ENCODE measurements at regions not wholly inside any gene's neighbourhood (a gene's known extent, or its start where the extent isn't known, plus 50 kb on each side); places are given as distances from the start of the nearest gene placed in this dataset.

DNA sequence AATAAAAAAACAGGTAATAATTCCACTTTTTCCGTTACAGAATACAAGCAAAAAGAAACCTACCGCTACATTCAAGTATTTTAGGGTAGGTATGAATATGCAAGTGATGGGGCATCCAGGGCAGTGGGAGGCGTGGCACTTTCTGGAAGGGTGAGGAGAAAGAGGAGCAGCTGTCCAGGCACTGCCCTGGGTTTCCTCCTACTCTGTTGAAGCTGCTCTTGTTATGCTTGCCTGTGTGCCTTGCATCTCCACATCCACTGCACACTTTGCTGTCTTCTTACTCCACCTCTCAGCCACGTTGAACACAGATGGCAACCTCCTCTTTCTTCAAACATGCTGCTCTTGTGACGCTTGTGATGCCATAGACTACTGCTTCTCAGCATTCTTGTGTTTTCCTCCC, 83.2 kb downstream of the RPE65 start:
- TF ChIP-seq, protein P1, sequence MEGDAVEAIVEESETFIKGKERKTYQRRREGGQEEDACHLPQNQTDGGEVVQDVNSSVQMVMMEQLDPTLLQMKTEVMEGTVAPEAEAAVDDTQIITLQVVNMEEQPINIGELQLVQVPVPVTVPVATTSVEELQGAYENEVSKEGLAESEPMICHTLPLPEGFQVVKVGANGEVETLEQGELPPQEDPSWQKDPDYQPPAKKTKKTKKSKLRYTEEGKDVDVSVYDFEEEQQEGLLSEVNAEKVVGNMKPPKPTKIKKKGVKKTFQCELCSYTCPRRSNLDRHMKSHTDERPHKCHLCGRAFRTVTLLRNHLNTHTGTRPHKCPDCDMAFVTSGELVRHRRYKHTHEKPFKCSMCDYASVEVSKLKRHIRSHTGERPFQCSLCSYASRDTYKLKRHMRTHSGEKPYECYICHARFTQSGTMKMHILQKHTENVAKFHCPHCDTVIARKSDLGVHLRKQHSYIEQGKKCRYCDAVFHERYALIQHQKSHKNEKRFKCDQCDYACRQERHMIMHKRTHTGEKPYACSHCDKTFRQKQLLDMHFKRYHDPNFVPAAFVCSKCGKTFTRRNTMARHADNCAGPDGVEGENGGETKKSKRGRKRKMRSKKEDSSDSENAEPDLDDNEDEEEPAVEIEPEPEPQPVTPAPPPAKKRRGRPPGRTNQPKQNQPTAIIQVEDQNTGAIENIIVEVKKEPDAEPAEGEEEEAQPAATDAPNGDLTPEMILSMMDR (IDR thresholded peaks at IDR 0.05): no peak

- TF ChIP-seq, protein P1 (IDR thresholded peaks at IDR 0.05): no peak
Measured at GRCh38 chr1:68365709-68366382, 83.9 kb downstream of the RPE65 start.

DNA sequence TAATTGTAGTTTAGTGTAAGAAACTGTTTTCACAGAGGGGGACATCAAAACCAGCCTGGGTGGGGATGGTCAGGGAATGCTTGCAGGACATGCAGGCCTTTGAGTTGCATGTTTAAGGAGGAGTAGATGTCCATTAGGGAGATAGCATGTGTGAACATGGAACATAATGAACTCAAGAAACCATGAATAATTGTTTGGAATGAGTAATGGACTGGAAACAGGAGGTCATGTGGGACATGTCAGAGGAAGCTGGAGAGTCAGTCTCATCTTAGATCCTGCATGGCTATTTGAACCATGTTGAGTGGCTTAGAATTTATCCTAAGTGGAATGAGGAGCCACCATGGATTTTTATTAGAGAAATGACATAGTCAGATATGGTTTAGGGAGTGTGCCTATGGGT, 86.4 kb downstream of the RPE65 start:
- TF ChIP-seq, protein P1 (IDR thresholded peaks at IDR 0.05): no peak

GRCh38 chr1:68361346-68361910, 88.3 kb downstream of the RPE65 start:
- TF ChIP-seq, protein P1 (IDR thresholded peaks at IDR 0.05): no peak

DNA sequence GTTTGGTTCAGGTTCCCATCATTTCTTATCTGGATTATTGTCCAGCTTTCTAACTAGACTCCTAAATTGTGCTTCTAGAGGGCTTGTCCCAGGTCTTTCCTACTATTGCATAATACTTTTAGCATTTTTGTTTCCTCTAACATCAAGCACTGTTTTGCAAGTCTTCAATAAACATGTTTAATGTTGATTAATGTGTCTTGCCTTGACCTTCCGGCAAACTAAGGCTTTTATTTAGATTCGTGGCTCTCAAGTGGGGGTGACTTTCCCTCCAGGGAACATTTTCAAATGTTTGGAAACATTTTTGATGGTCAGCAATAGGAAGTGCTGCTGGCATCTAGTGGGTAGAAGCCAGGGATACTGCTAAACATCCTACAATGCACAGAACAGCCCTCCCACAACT, 90.7 kb downstream of the RPE65 start:
- TF ChIP-seq, protein P1 (IDR thresholded peaks at IDR 0.05): no peak

GRCh38 chr1:68358439-68358838, 91.3 kb downstream of the RPE65 start:
- TF ChIP-seq, protein P1 (IDR thresholded peaks at IDR 0.05): no peak

DNA sequence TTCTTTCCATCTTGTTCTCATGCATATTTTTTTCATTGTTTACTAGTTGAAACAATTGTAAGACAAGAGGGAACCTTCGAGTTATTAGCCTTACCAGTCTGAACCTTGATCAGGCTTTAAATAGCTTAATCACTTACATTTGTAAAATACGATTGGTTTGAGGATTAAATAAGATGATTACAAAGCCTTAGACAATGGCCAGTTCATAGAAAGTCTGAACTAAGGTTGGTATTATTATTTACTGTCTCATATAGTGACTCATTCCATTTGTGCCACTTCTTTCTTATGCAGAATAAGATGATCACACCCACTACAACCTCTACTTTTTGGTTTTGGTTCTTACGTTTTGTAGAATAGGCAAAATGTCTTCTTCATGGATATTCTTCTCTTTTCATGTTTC, 94.1 kb downstream of the RPE65 start:
- TF ChIP-seq, protein P1 (IDR thresholded peaks at IDR 0.05): no peak
